ENCODE measurements at regions not wholly inside any gene's neighbourhood (a gene's known extent, or its start where the extent isn't known, plus 50 kb on each side); places are given as distances from the start of the nearest gene placed in this dataset.

DNA sequence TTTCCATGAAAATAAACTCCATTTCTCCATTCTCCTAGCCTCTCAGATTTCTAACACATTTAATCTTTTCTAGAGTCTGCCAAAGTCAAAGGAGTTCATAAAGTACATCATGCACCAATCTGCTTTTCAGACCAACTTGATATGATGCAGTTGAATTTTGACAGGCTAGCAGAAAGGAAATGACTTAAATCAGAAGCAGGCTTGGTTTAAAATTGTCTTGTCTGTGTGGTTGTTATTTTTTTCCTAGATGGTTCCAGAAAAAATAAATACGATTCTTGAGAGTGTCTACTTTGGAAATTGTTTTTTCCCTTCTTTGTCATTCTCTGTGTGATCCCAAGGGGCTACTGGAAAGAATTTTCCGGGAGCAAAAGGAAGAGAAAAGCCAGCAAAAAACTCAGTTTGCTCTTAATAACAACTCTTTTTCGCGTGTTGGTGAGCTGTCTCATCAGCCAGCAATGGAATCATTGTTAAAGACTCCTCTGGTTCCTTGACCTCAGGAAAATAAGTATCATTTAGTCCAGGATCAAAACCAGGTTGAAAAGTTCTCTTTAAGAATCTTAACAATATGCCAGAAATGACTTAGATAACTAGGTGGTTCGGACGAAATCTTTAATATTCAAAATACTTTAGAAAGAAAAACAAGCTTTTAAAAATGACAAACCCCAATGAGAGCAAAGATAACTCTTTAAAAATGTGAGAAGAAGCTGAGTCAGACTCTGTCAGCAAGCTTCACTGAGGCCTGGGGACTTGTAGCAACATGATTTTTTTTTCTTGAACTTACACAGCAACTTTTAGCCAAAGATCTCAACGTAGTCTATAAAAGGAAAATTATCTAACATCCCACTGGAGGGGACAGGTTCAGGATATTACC, 49.7 kb upstream of the GAB1 start:
- TF ChIP-seq, protein P1, sequence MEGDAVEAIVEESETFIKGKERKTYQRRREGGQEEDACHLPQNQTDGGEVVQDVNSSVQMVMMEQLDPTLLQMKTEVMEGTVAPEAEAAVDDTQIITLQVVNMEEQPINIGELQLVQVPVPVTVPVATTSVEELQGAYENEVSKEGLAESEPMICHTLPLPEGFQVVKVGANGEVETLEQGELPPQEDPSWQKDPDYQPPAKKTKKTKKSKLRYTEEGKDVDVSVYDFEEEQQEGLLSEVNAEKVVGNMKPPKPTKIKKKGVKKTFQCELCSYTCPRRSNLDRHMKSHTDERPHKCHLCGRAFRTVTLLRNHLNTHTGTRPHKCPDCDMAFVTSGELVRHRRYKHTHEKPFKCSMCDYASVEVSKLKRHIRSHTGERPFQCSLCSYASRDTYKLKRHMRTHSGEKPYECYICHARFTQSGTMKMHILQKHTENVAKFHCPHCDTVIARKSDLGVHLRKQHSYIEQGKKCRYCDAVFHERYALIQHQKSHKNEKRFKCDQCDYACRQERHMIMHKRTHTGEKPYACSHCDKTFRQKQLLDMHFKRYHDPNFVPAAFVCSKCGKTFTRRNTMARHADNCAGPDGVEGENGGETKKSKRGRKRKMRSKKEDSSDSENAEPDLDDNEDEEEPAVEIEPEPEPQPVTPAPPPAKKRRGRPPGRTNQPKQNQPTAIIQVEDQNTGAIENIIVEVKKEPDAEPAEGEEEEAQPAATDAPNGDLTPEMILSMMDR (IDR thresholded peaks at IDR 0.05 in 8 of 11, conservative IDR thresholded peaks at IDR 0.05 in 3 of 11) = no peak
- TF ChIP-seq POLR2AphosphoS5 (IDR thresholded peaks at IDR 0.05) (no peak), POLR2A (IDR thresholded peaks at IDR 0.05) (no peak)

Data from spleen (tissue), 7 donors.